ENCODE measurements at regions not wholly inside any gene's neighbourhood (a gene's known extent, or its start where the extent isn't known, plus 50 kb on each side); places are given as distances from the start of the nearest gene placed in this dataset.

DNA sequence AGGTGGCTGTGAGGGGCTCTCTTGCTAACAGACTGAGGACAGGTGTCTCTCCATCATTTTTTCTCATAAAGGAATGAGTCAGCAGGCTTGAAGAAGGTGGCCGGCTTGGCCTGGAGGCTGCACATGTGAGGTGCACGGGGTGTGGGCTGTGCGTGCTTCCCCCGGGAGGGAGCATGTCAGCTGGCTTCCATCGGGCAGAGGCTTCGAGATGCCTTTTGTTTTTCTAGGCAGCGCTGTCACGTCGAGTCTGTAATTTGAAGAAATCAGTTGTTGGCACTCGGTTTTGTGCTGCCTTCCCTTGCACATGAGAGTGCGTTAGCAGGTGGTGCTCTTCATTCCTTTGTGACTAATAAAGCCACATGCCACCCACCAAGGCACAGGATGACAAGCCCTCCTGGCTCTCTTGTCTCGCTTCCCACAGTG lies 89.7 kb downstream of the NPIPB11 start:
- TF ChIP-seq, protein P1, sequence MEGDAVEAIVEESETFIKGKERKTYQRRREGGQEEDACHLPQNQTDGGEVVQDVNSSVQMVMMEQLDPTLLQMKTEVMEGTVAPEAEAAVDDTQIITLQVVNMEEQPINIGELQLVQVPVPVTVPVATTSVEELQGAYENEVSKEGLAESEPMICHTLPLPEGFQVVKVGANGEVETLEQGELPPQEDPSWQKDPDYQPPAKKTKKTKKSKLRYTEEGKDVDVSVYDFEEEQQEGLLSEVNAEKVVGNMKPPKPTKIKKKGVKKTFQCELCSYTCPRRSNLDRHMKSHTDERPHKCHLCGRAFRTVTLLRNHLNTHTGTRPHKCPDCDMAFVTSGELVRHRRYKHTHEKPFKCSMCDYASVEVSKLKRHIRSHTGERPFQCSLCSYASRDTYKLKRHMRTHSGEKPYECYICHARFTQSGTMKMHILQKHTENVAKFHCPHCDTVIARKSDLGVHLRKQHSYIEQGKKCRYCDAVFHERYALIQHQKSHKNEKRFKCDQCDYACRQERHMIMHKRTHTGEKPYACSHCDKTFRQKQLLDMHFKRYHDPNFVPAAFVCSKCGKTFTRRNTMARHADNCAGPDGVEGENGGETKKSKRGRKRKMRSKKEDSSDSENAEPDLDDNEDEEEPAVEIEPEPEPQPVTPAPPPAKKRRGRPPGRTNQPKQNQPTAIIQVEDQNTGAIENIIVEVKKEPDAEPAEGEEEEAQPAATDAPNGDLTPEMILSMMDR (IDR thresholded peaks at IDR 0.05) = no peak
- TF ChIP-seq EP300 (IDR thresholded peaks at IDR 0.05; ENCODE audit: low read depth) = no peak

Data from transverse colon (tissue), 3 donors.